ENCODE measurements at regions not wholly inside any gene's neighbourhood (a gene's known extent, or its start where the extent isn't known, plus 50 kb on each side); places are given as distances from the start of the nearest gene placed in this dataset.

- no peak for ATAC-seq
- Histone ChIP-seq H3K9me3 (no peaks in the 10 kb centered on the region), H3K4me1 (no peaks in the 10 kb centered on the region), H3K4me3 (no peak overlapping the region), H3K4me2 (no peak overlapping the region), H3K27ac (no peak overlapping the region)
- CTCF ChIA-PET, result no interaction called here
- FAIRE-seq, result no peak
- no peak for DNase-seq (ENCODE audit: low read depth in 1 of 2, low spot score in 1 of 2)
- POLR2A ChIA-PET, result no interaction called here
- TF ChIP-seq EHF (CRISPR knock-in tag; IDR thresholded peaks at IDR 0.05) (no peak), BHLHE40 (IDR thresholded peaks at IDR 0.05; ENCODE audit: low read depth, low read length) (no peak), FOSL2 (IDR thresholded peaks at IDR 0.05) (no peak), FOSL2 (CRISPR knock-in tag; IDR thresholded peaks at IDR 0.05) (no peak), ELK1 (IDR thresholded peaks at IDR 0.05; ENCODE audit: low read depth, low read length) (no peak), ZSCAN20 (CRISPR knock-in tag; IDR thresholded peaks at IDR 0.05) (no peak), KDM1A (IDR thresholded peaks at IDR 0.05; ENCODE audit: low read depth) (no peak), POLR2AphosphoS2 (conservative IDR thresholded peaks at IDR 0.05; ENCODE audit: low read length) (no peak), SMC3 (IDR thresholded peaks at IDR 0.05) (no peak), NR3C1 (IDR thresholded peaks at IDR 0.05) (no peak), TFCP2L1 (CRISPR knock-in tag; IDR thresholded peaks at IDR 0.05) (no peak), MAZ (IDR thresholded peaks at IDR 0.05; ENCODE audit: borderline replicate concordance, low read depth, low read length) (no peak), ZC3H11A (IDR thresholded peaks at IDR 0.05) (no peak), MAX (IDR thresholded peaks at IDR 0.05) (no peak)
- WGBS (ENCODE audit: missing lambda C conversion rate), result 28% methylated on average over 4 of the region's 4 CpGs
These were observed 168.3 kb upstream of the POU3F3 start for GRCh38 chr2:104685591-104685990.

GRCh38 chr2:104687147-104687546 lies 166.8 kb upstream of the POU3F3 start:
- no peak for ATAC-seq
- no peak overlapping the region for H3K4me2 ChIP-seq
- no peaks in the 10 kb centered on the region for H3K9me3 ChIP-seq
- TF ChIP-seq CHD2 (IDR thresholded peaks at IDR 0.05; ENCODE audit: low read length, partially characterized antibody) (no peak), FOSL2 (IDR thresholded peaks at IDR 0.05) (no peak), FOSL2 (CRISPR knock-in tag; IDR thresholded peaks at IDR 0.05) (no peak), NPAS2 (CRISPR knock-in tag; IDR thresholded peaks at IDR 0.05; ENCODE audit: borderline replicate concordance) (no peak), BHLHE40 (IDR thresholded peaks at IDR 0.05; ENCODE audit: low read depth, low read length) (no peak), CBX2 (IDR thresholded peaks at IDR 0.05; ENCODE audit: borderline replicate concordance, low read depth) (no peak)
- no peak for DNase-seq (ENCODE audit: low read depth in 1 of 2, low spot score in 1 of 2)
- H3K27ac ChIP-seq, result no peak overlapping the region
- H3K4me1 ChIP-seq, result no peaks in the 10 kb centered on the region
- no peak for FAIRE-seq
- ChIA-PET CTCF (no interaction called here), POLR2A (no interaction called here)
- 64% methylated on average over 2 of the region's 9 CpGs for WGBS (ENCODE audit: missing lambda C conversion rate)
- no peak overlapping the region for H3K4me3 ChIP-seq

- POLR2A ChIA-PET, result no interaction called here
- Histone ChIP-seq H3K4me1 (no peaks in the 10 kb centered on the region), H3K27ac (no peak overlapping the region), H3K4me3 (no peak overlapping the region), H3K4me2 (no peak overlapping the region), H3K9me3 (no peaks in the 10 kb centered on the region)
- 33% methylated on average over 7 of the region's 7 CpGs for WGBS (ENCODE audit: missing lambda C conversion rate)
- ATAC-seq (no peak), FAIRE-seq (no peak), DNase-seq (ENCODE audit: low read depth in 1 of 2, low spot score in 1 of 2) (no peak)
- CTCF ChIA-PET, result interaction anchor here (0.5 kb wide), 1 partner anchor 918 kb away, joined by 4 read pairs; no protein-coding TSS in a partner anchor
- TF ChIP-seq CTCF (IDR thresholded peaks at IDR 0.05) (no peak), ATOH8 (CRISPR knock-in tag; IDR thresholded peaks at IDR 0.05; ENCODE audit: low read depth) (no peak), FOSL2 (IDR thresholded peaks at IDR 0.05) (no peak), FOSL2 (CRISPR knock-in tag; IDR thresholded peaks at IDR 0.05) (no peak), FOSB (CRISPR knock-in tag; IDR thresholded peaks at IDR 0.05) (no peak), HEYL (CRISPR knock-in tag; IDR thresholded peaks at IDR 0.05) (no peak), RARB (CRISPR knock-in tag; IDR thresholded peaks at IDR 0.05) (no peak), ZC3H11A (IDR thresholded peaks at IDR 0.05) (no peak), ELK1 (IDR thresholded peaks at IDR 0.05; ENCODE audit: low read depth, low read length) (no peak), JUN (IDR thresholded peaks at IDR 0.05) (no peak), RNF2 (IDR thresholded peaks at IDR 0.05; ENCODE audit: borderline replicate concordance, low read depth) (no peak), USF2 (IDR thresholded peaks at IDR 0.05) (no peak)
These were observed 163.5 kb upstream of the POU3F3 start for GRCh38 chr2:104690255-104690984.
